T1000 (cell line): ENCODE measurements at regions not wholly inside any gene's neighbourhood (a gene's known extent, or its start where the extent isn't known, plus 50 kb on each side); places are given as distances from the start of the nearest gene placed in this dataset.

ENCODE experiments used
- DNase-seq: peaks from one replicate; lab custom pipeline; 2025; ENCODE audit warnings: mixed read lengths; lab: John Stamatoyannopoulos, UW

- DNase-seq = no peak
Measured at GRCh38 chrX:98362630-98363029, 1478.9 kb downstream of the RPA4 start.

- DNase-seq = no peak
Measured at GRCh38 chrX:98371994-98372393, 1488.3 kb downstream of the RPA4 start.

GRCh38 chrX:98379134-98379533, 1495.4 kb downstream of the RPA4 start:
- no peak for DNase-seq

DNA sequence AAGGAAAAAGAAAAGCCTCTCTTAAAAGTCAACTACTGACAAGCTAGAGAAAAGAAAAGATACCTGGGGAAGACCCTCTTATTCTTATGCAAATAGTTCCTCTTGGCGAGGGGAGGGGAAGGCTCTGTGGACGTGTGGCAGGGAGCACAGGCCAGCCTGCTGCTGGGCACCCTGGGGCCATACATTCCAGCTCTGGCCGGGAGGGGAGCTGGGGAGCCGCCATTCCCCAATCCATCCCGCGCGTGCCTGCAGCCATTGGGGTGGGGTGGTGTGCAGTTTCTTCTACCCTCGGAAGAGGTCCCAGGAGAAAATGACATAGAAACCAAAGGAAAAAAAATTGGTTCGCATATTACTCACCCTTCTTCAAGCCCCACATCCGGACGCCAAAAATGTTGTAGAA, 1496.4 kb downstream of the RPA4 start:
- no peak for DNase-seq

GRCh38 chrX:98380556-98380955, 1496.8 kb downstream of the RPA4 start:
- no peak for DNase-seq

- DNase-seq = no peak
Measured at GRCh38 chrX:98398542-98398941, 1514.8 kb downstream of the RPA4 start.

GRCh38 chrX:98405376-98405775, 1521.7 kb downstream of the RPA4 start:
- no peak for DNase-seq

- DNase-seq = no peak
Measured at GRCh38 chrX:98407584-98407983, 1523.9 kb downstream of the RPA4 start.

DNA sequence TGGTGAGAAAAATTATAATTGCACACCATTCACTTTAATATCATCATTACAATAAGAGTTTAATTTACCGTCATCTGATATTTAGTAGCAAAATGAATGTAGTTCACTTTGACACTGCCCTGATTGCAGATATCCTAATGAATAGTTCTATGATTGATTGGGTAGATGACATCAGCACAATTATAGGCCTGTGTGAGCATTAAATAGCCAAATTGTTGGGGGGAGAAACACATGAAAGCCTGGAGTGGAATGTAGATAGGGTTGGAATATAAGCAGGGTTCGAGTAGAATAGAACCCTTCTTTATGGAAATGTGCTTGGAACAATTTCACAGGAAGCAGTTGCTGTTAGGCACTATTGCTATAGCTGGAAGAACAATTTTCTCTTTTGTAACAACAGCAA, 1526.2 kb downstream of the RPA4 start:
- DNase-seq = no peak

GRCh38 chrX:98412058-98412457, 1528.3 kb downstream of the RPA4 start:
- DNase-seq = no peak

DNA sequence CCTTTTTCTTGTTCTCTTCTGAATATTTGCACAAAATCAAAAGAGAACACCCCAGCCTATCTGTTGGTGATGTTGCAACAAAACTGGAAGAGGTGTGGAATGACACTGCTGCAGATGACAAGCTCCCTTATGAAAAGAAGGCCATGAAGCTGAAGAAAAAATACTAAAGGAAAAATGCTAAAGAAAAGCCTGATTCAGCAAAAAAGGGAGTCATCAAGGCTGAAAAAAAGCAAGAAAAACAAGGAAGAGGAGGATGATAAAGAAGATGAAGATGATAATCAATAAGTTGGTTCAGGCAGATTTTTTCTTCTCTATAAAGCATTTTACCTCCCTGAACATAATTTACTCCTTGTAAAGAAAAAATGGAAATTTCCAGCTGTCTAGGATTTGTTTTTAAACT, 1538.8 kb downstream of the RPA4 start:
- no peak for DNase-seq

DNA sequence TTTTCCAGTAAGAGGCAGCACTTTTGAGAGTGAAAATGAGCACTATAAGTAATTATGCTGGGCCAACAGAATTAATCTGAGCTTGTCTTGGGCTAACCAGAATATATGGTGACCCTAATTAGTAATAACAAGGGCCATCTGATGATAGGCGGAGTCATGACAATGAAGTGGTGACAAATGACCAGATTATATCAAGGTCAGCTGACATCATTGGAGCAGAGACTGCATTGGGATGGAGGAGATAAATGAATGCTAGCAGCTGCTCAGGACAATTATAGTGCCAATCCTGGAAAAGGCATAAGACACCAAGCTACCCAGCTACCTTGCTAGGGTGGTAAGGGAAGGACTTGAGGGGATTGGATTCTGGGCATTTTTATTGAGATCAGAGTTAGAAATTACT, 1548.7 kb downstream of the RPA4 start:
- DNase-seq = no peak

- no peak for DNase-seq
Measured at GRCh38 chrX:98448524-98448923, 1564.8 kb downstream of the RPA4 start.

DNA sequence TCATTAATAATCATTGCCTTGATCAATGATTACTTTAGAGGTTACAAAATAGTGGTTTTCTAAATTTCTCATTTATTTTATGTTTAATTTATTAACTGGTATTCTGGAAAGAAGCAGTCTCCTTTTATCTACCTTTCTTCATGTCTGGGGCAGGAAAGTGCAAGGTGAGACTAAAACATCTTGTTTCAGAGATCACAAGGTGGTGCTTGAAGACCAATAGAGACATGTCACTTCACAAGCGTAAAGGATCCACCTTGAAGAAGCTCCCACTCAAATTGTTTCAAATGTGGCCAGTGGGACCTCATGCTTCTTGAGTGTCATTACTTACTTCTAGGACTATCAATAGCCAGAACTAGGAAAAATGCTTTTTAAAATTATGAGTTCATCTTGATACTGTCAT, 1568.7 kb downstream of the RPA4 start:
- no peak for DNase-seq

DNA sequence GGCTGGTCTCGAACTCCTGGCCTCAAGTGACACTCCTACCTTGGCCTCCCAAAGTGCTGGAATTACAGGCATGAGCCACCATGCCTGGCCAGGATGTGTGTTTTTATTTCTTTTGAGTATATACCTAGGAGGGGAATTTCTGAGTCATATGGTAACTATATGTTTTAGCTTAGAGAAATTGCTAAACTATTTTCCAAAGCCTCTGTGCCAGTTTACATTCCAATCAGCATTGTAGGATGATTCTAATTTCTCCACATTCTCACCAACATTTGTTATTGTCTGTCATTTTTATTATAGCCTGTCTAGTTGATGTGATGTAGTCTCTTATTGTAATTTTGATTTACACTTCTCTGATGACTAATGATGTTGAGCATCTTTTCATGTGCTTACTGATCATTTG, 1576.0 kb downstream of the RPA4 start:
- no peak for DNase-seq

DNA sequence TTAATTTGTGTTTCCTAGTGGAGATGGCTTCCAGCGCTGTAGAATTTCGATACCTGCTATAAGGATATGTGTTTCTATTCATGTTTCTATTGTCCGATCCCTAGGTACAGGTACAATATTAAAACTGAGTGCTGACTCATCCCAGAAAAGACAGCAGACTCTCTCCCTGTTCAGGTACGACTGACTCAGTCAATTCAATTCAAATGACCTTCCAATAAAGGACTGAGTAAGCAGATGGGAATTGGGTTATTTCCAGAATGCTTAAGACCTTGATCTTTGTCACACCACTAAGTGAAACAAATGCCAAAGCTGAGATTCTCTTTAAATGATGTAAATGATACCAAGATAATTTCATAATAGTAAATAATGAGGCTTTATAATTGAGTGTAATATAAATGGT, 1596.9 kb downstream of the RPA4 start:
- DNase-seq = no peak

- no peak for DNase-seq
Measured at GRCh38 chrX:98481636-98482035, 1597.9 kb downstream of the RPA4 start.

DNA sequence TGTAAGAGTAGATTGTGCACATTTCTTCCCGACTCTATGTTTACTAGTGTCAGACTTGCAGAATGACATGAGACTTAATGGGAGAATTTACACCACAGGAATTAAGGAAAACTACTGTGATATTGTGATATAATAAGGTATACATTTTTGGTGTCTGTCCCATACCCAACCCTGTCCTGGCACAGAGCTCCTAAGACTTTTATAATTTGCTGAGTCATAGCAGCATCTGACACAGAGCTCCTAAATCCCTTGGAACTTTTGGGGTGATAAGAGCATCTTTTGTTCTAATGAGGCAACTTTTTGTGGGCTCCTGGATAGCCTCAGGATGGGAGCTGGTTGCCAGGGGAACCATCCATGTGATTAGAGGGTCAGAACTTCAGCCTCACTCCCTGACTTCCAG, 1607.0 kb downstream of the RPA4 start:
- no peak for DNase-seq

- DNase-seq = no peak
Measured at GRCh38 chrX:98501426-98501825, 1617.7 kb downstream of the RPA4 start.

- DNase-seq = no peak
Measured at GRCh38 chrX:98506907-98507306, 1623.2 kb downstream of the RPA4 start.

- DNase-seq = no peak
Measured at GRCh38 chrX:98514032-98514431, 1630.3 kb downstream of the RPA4 start.

GRCh38 chrX:98516120-98516519, 1632.4 kb downstream of the RPA4 start:
- no peak for DNase-seq

DNA sequence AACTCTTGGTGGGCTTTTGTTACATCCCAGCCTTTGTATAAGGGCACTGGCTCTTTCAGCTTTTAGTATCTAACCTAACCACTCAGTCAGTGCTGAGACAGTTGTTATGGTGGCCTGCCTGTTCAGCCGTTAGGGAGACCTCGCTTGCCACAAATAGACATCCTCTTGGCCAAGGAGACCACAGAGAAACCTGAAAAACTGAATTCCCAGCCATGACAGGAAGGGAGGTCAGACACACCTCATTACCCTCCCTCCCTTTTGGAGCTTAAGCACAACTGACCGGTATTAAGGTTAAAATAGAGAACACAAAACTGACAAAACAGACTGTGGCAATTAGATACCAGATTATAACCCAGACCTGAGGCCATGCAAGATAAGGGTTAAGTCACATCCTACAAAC, 1639.3 kb downstream of the RPA4 start:
- no peak for DNase-seq

DNA sequence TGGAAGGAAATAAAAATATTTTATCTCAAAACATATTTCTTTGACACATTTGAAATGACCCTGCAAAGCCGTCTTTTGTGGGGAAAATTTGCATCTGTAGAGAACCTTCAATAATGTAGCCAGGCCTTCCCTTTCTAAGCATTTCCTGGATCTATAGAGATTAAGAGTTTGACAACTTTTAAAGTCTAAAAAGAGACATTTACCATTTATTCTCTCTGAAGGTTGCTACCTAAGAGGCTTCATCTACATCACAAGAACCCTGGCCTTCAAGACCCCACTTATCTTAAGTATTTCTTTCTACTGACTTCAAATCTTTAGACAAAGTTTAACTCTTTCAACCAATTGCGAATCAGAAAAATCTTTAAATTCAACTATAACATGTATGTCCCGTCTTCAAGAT, 1639.8 kb downstream of the RPA4 start:
- no peak for DNase-seq

DNA sequence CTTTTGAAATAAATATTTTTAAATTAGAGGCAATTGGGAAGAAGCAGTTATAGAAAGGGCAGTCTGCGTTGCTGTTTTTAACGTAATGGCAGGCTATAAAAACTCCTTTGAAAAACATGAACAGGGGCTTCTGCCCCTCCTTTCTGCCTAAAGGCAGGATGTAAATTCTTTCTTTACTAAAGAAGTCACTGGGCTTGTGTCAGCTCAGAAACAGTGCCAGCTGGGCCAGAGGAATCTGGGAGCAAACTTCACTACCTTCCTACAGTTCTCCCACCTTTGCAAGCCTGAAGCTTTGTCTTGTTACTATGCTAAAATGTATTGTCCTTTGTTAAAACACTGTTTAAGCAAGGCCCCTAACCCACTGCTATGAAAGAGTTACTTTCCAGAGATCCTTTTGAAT, 1664.8 kb downstream of the RPA4 start:
- no peak for DNase-seq
